IPS-18a (cell line): ENCODE measurements at regions not wholly inside any gene's neighbourhood (a gene's known extent, or its start where the extent isn't known, plus 50 kb on each side); places are given as distances from the start of the nearest gene placed in this dataset.

Experiments
- H3K27ac ChIP-seq: one replicate; pipeline ENCODE4 v1.5.1; 2013; ENCODE audit warnings: low read length
- H3K27me3 ChIP-seq: one replicate; pipeline ENCODE4 v1.6.1; 2013; ENCODE audit warnings: mild to moderate bottlenecking, low read length; ENCODE audit not compliant: control insufficient read depth, insufficient read depth
- H3K36me3 ChIP-seq: one replicate; pipeline ENCODE4 v1.6.1; 2013; ENCODE audit warnings: low read depth, low read length; ENCODE audit not compliant: control insufficient read depth
- H3K4me1 ChIP-seq: one replicate; pipeline ENCODE4 v1.6.1; 2013; ENCODE audit warnings: low read depth, low read length; ENCODE audit not compliant: control insufficient read depth
- H3K4me3 ChIP-seq: one replicate; pipeline ENCODE4 v1.5.1; 2013; ENCODE audit warnings: low read length
- H3K9ac ChIP-seq: one replicate; pipeline ENCODE4 v1.6.1; 2013; ENCODE audit warnings: mild to moderate bottlenecking, low read length, moderate library complexity
- H3K9me3 ChIP-seq: one replicate; pipeline ENCODE4 v1.6.1; 2013; ENCODE audit warnings: low read depth, low read length; ENCODE audit not compliant: control insufficient read depth

DNA sequence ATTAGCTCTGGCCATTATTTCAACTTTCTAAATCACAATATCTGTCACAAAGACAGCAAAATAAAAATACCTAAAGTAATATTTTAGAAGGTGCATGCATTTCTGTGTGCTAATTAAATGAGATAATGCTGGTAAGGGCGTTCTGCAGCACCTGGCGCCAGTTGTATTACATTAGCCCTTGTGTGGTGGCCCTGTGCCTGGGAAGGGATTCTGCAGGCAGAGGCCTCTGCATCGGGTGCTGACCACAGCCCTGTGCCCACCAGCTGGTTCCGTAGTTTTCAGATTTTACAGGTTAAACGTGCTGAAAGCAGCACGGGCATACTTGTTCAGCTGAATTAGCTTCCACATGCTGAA lies 157.7 kb upstream of the PRKCQ start:
- H3K27me3 ChIP-seq, result no peaks in the 10 kb centered on the region
- peaks cover 26% of the 10 kb centered on the region for H3K4me1 ChIP-seq
- H3K9ac ChIP-seq, result no peak overlapping the region
- H3K9me3 ChIP-seq, result no peaks in the 10 kb centered on the region
- peak overlapping the region; percentile 14 for H3K4me3 ChIP-seq
- H3K36me3 ChIP-seq, result no peaks in the 10 kb centered on the region
- no peak overlapping the region for H3K27ac ChIP-seq

DNA sequence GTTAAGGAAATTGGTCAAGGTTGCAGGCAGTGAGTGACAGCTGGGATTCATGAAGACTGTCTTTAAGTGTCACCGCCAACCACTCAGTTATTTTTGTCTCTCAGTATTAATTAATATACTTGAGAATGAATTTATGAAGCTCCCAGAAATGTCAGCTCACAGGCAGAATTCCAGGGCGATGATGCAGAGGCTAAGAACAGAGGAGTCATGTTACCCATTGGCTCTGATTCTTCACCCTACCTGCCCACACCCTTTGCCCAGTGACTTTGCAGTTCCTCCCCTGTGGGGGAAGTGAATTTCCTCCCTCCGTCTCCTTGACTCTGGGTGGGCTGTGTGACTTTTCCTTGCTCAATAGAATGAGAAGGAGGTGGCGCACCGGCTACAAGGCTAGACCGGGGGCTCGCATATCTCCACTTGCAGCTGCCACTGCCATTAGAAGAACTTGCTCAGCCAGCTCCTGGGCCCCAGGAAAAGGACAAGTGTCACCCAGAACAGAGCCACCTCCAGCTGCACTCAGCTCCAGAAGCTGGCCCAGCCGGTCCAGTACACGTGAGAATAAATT lies 157.1 kb upstream of the PRKCQ start:
- Histone ChIP-seq H3K27me3 (no peaks in the 10 kb centered on the region), H3K4me1 (peaks cover 26% of the 10 kb centered on the region), H3K4me3 (no peak overlapping the region), H3K27ac (no peak overlapping the region), H3K9ac (no peak overlapping the region), H3K36me3 (no peaks in the 10 kb centered on the region), H3K9me3 (no peaks in the 10 kb centered on the region)

DNA sequence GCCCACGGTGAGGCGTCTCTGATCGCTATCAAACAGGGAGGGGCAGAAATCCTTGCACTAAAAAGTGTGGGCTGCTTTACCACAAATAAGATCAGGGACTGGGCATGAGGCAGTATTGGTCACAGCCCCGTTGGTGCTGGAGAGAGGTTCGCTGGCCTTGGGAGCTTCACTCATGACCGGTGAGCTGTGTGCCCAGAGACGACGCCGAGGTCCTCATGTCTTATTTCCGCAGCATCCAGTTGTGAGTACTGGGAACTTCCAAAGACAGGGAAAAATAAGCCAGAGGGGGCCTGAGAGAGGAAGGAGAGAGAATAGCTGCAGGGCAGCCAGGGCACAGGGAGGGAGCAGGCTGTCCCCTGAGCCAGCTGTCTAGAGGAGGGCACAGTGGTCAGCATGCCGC lies 154.2 kb upstream of the PRKCQ start:
- H3K9me3 ChIP-seq, result no peaks in the 10 kb centered on the region
- H3K9ac ChIP-seq, result no peak overlapping the region
- no peak overlapping the region for H3K4me3 ChIP-seq
- no peaks in the 10 kb centered on the region for H3K27me3 ChIP-seq
- no peak overlapping the region for H3K27ac ChIP-seq
- no peaks in the 10 kb centered on the region for H3K36me3 ChIP-seq
- H3K4me1 ChIP-seq, result peaks cover 26% of the 10 kb centered on the region

DNA sequence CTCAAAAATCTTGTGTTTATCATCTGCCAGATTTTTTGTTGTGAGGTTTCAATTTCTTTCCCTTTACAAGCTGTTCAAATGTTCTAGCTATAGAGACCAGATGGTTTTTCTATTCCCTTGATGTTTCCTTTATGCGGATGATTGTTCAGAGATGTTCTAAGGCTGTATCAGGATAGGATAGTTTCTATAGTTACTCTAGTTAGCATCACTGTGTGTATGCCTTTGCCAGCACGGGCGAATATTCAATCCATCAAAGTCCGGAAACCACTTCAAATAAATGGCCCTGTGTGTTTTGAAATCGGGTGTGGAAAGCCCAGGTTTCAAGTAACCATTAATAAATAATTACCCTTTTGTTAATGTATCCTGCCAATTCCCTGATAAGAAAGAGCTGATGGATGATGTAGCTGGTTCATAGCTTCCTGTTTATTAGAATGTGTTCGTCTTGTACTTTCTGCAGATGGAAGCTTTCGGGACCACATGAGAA lies 149.8 kb upstream of the PRKCQ start:
- Histone ChIP-seq H3K27ac (no peak overlapping the region), H3K4me3 (no peak overlapping the region), H3K4me1 (no peaks in the 10 kb centered on the region), H3K27me3 (no peaks in the 10 kb centered on the region), H3K9me3 (no peaks in the 10 kb centered on the region), H3K9ac (no peak overlapping the region), H3K36me3 (no peaks in the 10 kb centered on the region)

DNA sequence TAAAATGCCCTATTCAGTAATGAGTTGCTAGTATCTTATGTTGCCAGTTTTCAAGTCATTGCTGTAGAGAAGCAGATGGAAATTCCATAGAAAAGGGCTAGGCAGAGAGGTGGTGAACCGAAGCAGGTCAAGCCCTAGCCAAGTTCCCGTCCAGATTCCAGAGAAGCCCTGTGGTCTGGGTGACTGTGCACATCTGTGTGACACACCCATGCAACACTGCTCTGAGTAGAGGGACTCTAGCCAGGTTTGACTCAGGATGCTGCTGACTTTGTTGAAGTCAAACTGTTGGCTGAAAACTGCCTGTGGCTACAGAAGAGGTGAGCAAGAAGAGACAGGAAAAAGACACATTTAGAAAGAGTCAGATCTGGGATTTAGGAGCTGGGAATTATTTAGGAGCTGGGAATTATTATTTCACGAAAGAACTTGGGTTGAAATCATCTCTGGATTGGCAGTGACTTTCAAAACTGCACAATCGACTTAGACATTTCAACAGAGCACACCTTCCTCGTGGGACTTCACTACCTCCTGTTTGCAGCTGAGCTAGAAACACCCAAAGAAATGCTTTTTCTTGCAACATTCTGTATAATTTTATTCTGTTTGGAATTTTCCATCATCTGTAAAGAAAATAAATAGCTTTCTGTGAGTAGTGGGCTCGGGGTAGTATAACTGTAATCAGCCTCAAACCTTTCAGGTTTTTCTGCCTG lies 149.1 kb upstream of the PRKCQ start:
- no peaks in the 10 kb centered on the region for H3K4me1 ChIP-seq
- no peaks in the 10 kb centered on the region for H3K9me3 ChIP-seq
- H3K4me3 ChIP-seq, result no peak overlapping the region
- no peak overlapping the region for H3K9ac ChIP-seq
- no peaks in the 10 kb centered on the region for H3K27me3 ChIP-seq
- no peak overlapping the region for H3K27ac ChIP-seq
- no peaks in the 10 kb centered on the region for H3K36me3 ChIP-seq

DNA sequence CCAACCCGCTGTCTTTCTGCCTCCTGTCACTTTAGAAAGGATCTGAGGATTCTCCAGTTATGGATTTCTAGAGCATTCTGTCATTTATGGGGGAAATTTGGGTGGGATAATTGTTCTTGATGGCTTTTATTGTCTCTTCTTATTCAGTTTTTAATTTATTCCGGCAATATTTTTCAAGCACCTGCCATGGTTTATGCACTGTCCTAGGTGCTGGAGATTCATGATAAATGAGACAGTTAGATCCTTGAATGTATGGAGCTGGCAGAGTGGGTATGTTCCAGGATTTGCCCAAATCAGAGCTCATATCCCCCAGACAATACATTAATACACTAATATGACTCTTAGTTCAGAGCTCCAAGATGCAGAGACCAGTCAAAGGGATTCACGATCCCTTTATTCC lies 146.8 kb upstream of the PRKCQ start:
- Histone ChIP-seq H3K27me3 (no peaks in the 10 kb centered on the region), H3K9me3 (no peaks in the 10 kb centered on the region), H3K4me3 (no peak overlapping the region), H3K4me1 (peaks cover 10% of the 10 kb centered on the region), H3K9ac (no peak overlapping the region), H3K27ac (no peak overlapping the region), H3K36me3 (no peaks in the 10 kb centered on the region)

DNA sequence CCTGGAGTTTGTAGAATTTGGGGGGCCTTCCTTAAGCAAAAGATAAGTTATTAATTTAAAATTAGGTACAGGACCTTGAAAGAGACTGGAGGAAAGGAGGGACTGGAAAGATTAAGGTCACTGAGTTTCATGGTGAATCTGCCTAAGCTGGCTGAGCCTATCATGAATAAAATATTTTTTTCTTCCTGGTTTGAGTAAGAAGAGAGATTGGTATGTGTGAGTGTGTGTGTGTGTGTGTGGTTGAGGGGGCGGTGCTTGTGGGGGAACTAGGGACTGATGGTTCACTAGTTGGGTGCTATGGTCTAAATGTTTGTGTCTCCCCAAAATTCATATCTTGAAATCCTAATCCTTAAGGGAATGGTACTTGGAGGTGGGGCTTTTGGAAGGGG lies 142.5 kb upstream of the PRKCQ start:
- H3K4me1 ChIP-seq, result peaks cover 25% of the 10 kb centered on the region
- H3K9ac ChIP-seq, result no peak overlapping the region
- no peak overlapping the region for H3K27ac ChIP-seq
- H3K27me3 ChIP-seq, result no peaks in the 10 kb centered on the region
- no peaks in the 10 kb centered on the region for H3K36me3 ChIP-seq
- H3K9me3 ChIP-seq, result peaks cover 2% of the 10 kb centered on the region
- H3K4me3 ChIP-seq, result no peak overlapping the region

DNA sequence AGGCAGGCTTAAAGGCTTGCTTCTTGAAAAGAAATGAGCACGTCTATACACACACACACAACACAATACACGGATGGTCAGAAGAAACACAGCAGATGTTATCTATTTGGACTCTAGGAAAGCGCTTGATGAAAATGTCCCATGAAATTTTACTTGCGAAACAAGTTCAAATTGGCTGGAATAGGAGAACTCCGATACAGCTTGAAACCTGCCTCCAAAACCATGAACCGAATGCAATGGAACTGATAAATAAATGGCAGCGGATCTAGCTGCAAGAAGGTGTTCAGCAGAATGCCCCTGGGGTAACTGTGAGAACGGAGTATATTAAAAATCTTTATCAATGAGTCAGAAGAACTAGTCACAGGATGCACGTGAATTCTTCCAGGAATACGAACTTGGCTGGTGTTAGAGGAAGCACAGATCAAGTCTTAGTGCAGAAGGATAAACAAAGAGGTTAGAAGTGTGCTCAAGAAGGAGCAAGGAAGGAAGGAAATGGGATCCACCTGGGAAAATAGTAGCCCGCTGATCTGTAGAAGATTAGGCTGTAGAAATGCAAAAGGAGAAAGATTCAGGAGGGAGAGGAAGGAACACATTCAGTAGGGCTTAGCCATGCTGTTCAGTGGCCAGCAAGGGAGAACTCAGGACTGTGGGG lies 142.0 kb upstream of the PRKCQ start:
- peaks cover 25% of the 10 kb centered on the region for H3K4me1 ChIP-seq
- H3K27ac ChIP-seq, result no peak overlapping the region
- H3K4me3 ChIP-seq, result no peak overlapping the region
- H3K36me3 ChIP-seq, result no peaks in the 10 kb centered on the region
- no peaks in the 10 kb centered on the region for H3K27me3 ChIP-seq
- no peak overlapping the region for H3K9ac ChIP-seq
- H3K9me3 ChIP-seq, result peaks cover 2% of the 10 kb centered on the region

DNA sequence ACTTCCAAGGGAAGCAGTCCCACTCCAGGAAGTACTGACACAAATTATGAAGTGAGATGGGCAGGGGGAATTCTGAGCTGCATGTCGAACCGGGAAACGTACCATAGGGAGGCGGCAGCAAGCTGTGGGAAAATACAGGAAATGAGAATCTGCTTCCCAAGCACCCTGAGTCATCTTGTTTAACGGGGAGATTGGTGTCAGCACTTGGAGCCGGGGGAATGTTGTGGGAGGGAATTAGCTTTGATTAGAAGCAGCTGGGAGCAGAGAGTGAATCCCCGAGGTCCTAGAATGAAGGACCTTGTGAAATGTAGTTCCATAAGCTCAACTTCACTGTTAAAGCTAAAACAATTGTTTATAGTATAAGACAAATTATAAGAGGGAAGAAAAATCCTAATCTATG lies 141.4 kb upstream of the PRKCQ start:
- no peaks in the 10 kb centered on the region for H3K36me3 ChIP-seq
- H3K27me3 ChIP-seq, result no peaks in the 10 kb centered on the region
- H3K4me1 ChIP-seq, result peaks cover 25% of the 10 kb centered on the region
- H3K4me3 ChIP-seq, result no peak overlapping the region
- no peak overlapping the region for H3K27ac ChIP-seq
- H3K9ac ChIP-seq, result no peak overlapping the region
- peaks cover 2% of the 10 kb centered on the region for H3K9me3 ChIP-seq

DNA sequence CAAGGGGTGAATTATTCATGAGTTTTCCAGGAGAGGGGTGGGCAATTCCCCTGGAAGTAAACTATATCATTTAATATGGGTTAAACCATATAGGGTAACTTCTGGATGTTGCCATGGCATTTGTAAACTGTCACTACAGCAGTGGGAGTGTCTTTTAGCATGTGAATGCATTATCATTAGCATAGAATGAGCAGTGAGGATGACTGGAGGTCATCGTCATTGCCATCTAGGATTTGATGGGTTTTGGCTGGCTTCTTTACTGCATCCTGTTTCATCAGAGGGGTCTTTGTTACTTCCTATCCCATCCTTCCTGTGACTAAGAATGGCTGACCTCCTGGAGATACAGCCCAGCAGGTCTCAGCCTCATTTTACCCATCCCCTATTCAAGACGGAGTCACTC lies 139.5 kb upstream of the PRKCQ start:
- H3K4me1 ChIP-seq, result peaks cover 25% of the 10 kb centered on the region
- H3K36me3 ChIP-seq, result no peaks in the 10 kb centered on the region
- no peaks in the 10 kb centered on the region for H3K27me3 ChIP-seq
- H3K27ac ChIP-seq, result no peak overlapping the region
- no peak overlapping the region for H3K4me3 ChIP-seq
- H3K9me3 ChIP-seq, result peaks cover 2% of the 10 kb centered on the region
- no peak overlapping the region for H3K9ac ChIP-seq

DNA sequence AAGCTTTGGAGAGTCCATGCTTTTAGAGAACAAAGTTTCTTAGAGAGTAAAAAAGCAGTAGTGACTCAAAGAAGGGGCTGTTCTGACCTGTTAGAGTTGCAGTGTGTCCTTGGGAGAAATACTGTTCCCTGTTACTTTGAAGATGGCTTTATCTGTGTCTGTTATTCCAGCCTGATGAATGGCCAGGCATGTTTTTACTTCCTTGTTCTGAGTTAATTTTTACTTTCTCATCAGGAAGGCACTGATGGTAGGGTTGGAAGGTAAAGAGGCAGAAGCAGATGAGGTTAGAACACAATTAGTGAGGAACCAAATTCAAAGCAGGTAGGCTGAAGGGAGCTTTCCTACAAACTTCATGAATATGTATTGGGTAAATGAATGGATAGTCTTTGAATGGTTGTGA lies 138.5 kb upstream of the PRKCQ start:
- Histone ChIP-seq H3K36me3 (no peaks in the 10 kb centered on the region), H3K9me3 (peaks cover 2% of the 10 kb centered on the region), H3K27me3 (no peaks in the 10 kb centered on the region), H3K27ac (no peak overlapping the region), H3K4me1 (peaks cover 25% of the 10 kb centered on the region), H3K4me3 (no peak overlapping the region), H3K9ac (no peak overlapping the region)

DNA sequence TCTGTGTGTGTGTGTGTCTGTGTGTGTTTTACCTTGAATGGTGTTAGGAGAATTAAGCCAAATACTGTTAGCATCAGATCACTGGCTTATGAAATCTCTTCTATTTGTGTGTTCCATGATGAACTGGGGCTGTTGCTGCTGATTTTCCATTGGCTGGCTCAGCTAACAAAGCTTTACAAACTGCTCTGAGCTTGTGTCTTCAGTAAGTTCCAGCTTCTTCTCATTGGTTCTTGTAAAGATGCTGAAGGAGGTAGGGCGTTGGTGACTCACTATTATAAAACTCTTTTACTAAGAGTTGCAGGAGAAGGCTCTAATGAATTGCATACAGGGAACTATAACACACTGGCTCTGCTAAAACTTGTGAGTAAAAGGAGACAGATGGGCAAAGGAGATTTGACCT lies 136.4 kb upstream of the PRKCQ start:
- H3K9me3 ChIP-seq, result peaks cover 2% of the 10 kb centered on the region

More for the DNA sequence above, 136.4 kb upstream of the PRKCQ start:
- Histone ChIP-seq H3K36me3 (no peaks in the 10 kb centered on the region), H3K27me3 (no peaks in the 10 kb centered on the region), H3K9ac (no peak overlapping the region), H3K4me1 (peaks cover 10% of the 10 kb centered on the region), H3K4me3 (no peak overlapping the region), H3K27ac (no peak overlapping the region)
